ENCODE measurements at regions not wholly inside any gene's neighbourhood (a gene's known extent, or its start where the extent isn't known, plus 50 kb on each side); places are given as distances from the start of the nearest gene placed in this dataset.
A peak's percentile ranks its signal among the peaks of the same experiment; 100 is the strongest.

GRCh38 chr6:51398064-51398705, 579.5 kb downstream of the TFAP2B start:
- Histone ChIP-seq H3K4me3 (ENCODE audit: low read length) (no peak overlapping the region), H2AFZ (ENCODE audit: low read length) (no peak overlapping the region), H3K27me3 (replicated peaks; ENCODE audit: insufficient read depth, low read length) (no peaks in the 10 kb centered on the region), H3K4me2 (ENCODE audit: low read depth, low read length) (no peak overlapping the region), H3K4me1 (ENCODE audit: low read length) (no peaks in the 10 kb centered on the region), H3F3A (ENCODE audit: insufficient read depth, low read length) (no peaks in the 10 kb centered on the region), H3K9ac (ENCODE audit: low read length) (no peak overlapping the region), H3K36me3 (replicated peaks; ENCODE audit: insufficient read depth, low read length) (no peaks in the 10 kb centered on the region), H3K9me2 (replicated peaks; ENCODE audit: insufficient read depth, low read length) (no peaks in the 10 kb centered on the region), H3K79me2 (ENCODE audit: low read length) (no peaks in the 10 kb centered on the region), H3K9me3 (replicated peaks; ENCODE audit: insufficient read depth, low read length) (no peaks in the 10 kb centered on the region), H4K20me1 (ENCODE audit: insufficient read depth, low read length) (no peaks in the 10 kb centered on the region), H3K27ac (ENCODE audit: low read length) (no peak overlapping the region)
- no peak for DNase-seq
- TF ChIP-seq CTCF (IDR thresholded peaks at IDR 0.05; ENCODE audit: low read length) (no peak), EZH2 (optimal IDR thresholded peaks at IDR 0.05; ENCODE audit: low read depth, low read length) (no peak), EZH2phosphoT487 (IDR thresholded peaks at IDR 0.05; ENCODE audit: low read length) (no peak)

GRCh38 chr6:51398793-51399192, 580.1 kb downstream of the TFAP2B start:
- H3K4me2 ChIP-seq (ENCODE audit: low read depth, low read length): no peak overlapping the region
- H3K27ac ChIP-seq (ENCODE audit: low read length): no peak overlapping the region
- H3K4me1 ChIP-seq (ENCODE audit: low read length): no peaks in the 10 kb centered on the region
- no peaks in the 10 kb centered on the region for H3K9me2 ChIP-seq (replicated peaks; ENCODE audit: insufficient read depth, low read length)
- H3K79me2 ChIP-seq (ENCODE audit: low read length): no peaks in the 10 kb centered on the region
- no peak overlapping the region for H3K9ac ChIP-seq (ENCODE audit: low read length)
- no peaks in the 10 kb centered on the region for H3F3A ChIP-seq (ENCODE audit: insufficient read depth, low read length)
- H3K9me3 ChIP-seq (replicated peaks; ENCODE audit: insufficient read depth, low read length): no peaks in the 10 kb centered on the region
- TF ChIP-seq EZH2 (optimal IDR thresholded peaks at IDR 0.05; ENCODE audit: low read depth, low read length): no peak
- no peak for TF ChIP-seq EZH2phosphoT487 (IDR thresholded peaks at IDR 0.05; ENCODE audit: low read length)
- TF ChIP-seq CTCF (IDR thresholded peaks at IDR 0.05; ENCODE audit: low read length): peak; percentile 32
- H3K4me3 ChIP-seq (ENCODE audit: low read length): no peak overlapping the region
- no peaks in the 10 kb centered on the region for H3K36me3 ChIP-seq (replicated peaks; ENCODE audit: insufficient read depth, low read length)
- H2AFZ ChIP-seq (ENCODE audit: low read length): no peak overlapping the region
- H3K27me3 ChIP-seq (replicated peaks; ENCODE audit: insufficient read depth, low read length): no peaks in the 10 kb centered on the region
- no peaks in the 10 kb centered on the region for H4K20me1 ChIP-seq (ENCODE audit: insufficient read depth, low read length)
- peak; percentile 20 for DNase-seq

- H3K4me3 ChIP-seq (ENCODE audit: low read length): no peak overlapping the region
- no peak overlapping the region for H3K9ac ChIP-seq (ENCODE audit: low read length)
- H3K27ac ChIP-seq (ENCODE audit: low read length): no peak overlapping the region
- H2AFZ ChIP-seq (ENCODE audit: low read length): no peak overlapping the region
- H4K20me1 ChIP-seq (ENCODE audit: insufficient read depth, low read length): no peaks in the 10 kb centered on the region
- H3F3A ChIP-seq (ENCODE audit: insufficient read depth, low read length): no peaks in the 10 kb centered on the region
- no peak overlapping the region for H3K4me2 ChIP-seq (ENCODE audit: low read depth, low read length)
- H3K36me3 ChIP-seq (replicated peaks; ENCODE audit: insufficient read depth, low read length): no peaks in the 10 kb centered on the region
- no peaks in the 10 kb centered on the region for H3K9me3 ChIP-seq (replicated peaks; ENCODE audit: insufficient read depth, low read length)
- no peaks in the 10 kb centered on the region for H3K4me1 ChIP-seq (ENCODE audit: low read length)
- H3K27me3 ChIP-seq (replicated peaks; ENCODE audit: insufficient read depth, low read length): no peaks in the 10 kb centered on the region
- no peaks in the 10 kb centered on the region for H3K79me2 ChIP-seq (ENCODE audit: low read length)
- DNase-seq: no peak
- no peaks in the 10 kb centered on the region for H3K9me2 ChIP-seq (replicated peaks; ENCODE audit: insufficient read depth, low read length)
- TF ChIP-seq EZH2 (optimal IDR thresholded peaks at IDR 0.05; ENCODE audit: low read depth, low read length): no peak
- no peak for TF ChIP-seq EZH2phosphoT487 (IDR thresholded peaks at IDR 0.05; ENCODE audit: low read length)
- no peak for TF ChIP-seq CTCF (IDR thresholded peaks at IDR 0.05; ENCODE audit: low read length)
Observed at GRCh38 chr6:51410453-51410852, 591.8 kb downstream of the TFAP2B start.
